H1 (cell line): ENCODE measurements at regions not wholly inside any gene's neighbourhood (a gene's known extent, or its start where the extent isn't known, plus 50 kb on each side); places are given as distances from the start of the nearest gene placed in this dataset.

ENCODE experiments used
- CTCF ChIA-PET: fragments of 300-600 bp; sonication (Branson Sonifier 250); formaldehyde crosslinking; loops from one replicate; lab custom pipeline; 2021; ENCODE audit not compliant: partially characterized antibody; lab: Charles Lee
- POLR2A ChIA-PET: fragments of 300-600 bp; sonication (Branson Sonifier 250); formaldehyde crosslinking; loops from one replicate; lab custom pipeline; 2021; ENCODE audit warnings: inconsistent platforms; ENCODE audit not compliant: partially characterized antibody; lab: Charles Lee
- DNase-seq, 2 experiments: peaks; one replicate each; pipeline versions ENCODE4 v3.0.0 to v3.0.0-alpha.2; 2010 to 2022; ENCODE audit warnings: low spot score in 2 of 2, low read depth in 1 of 2, mixed read lengths in 1 of 2
- FAIRE-seq: peaks from 2 replicates; lab custom pipeline; 2011; peaks lifted over from hg19 to GRCh38; lab: Jason Lieb, UNC
- H2AFZ ChIP-seq: 2 replicates; pipeline ENCODE4 v1.8.1; 2012; ENCODE audit warnings: low read length, inconsistent platforms
- H2AK5ac ChIP-seq: 2 replicates; pipeline ENCODE4 v1.6.1; 2013; ENCODE audit warnings: low read depth, low read length
- H2BK120ac ChIP-seq: replicated peaks from 2 replicates; pipeline ENCODE3; 2013; ENCODE audit warnings: low read depth, low read length, inconsistent platforms
- H2BK12ac ChIP-seq: 2 replicates; pipeline ENCODE4 v1.6.1; 2013; ENCODE audit warnings: low read depth, low read length
- H2BK15ac ChIP-seq: 2 replicates; pipeline ENCODE4 v1.6.1; 2013; ENCODE audit warnings: low read length
- H2BK20ac ChIP-seq: 2 replicates; pipeline ENCODE4 v1.6.1; 2013; ENCODE audit warnings: low read length
- H2BK5ac ChIP-seq: 2 replicates; pipeline ENCODE4 v1.6.1; 2013; ENCODE audit warnings: low read depth, low read length
- H3K14ac ChIP-seq: 2 replicates; pipeline ENCODE4 v1.6.1; 2013; ENCODE audit warnings: inconsistent platforms; ENCODE audit not compliant: insufficient read length
- H3K18ac ChIP-seq: 2 replicates; pipeline ENCODE4 v1.6.1; 2013; ENCODE audit warnings: low read length; ENCODE audit errors: extremely low read depth
- H3K23ac ChIP-seq: 2 replicates; pipeline ENCODE4 v1.6.1; 2013; ENCODE audit warnings: inconsistent platforms; ENCODE audit not compliant: insufficient read length
- H3K23me2 ChIP-seq: 2 replicates; pipeline ENCODE4 v1.6.1; 2013; ENCODE audit warnings: low read depth, low read length
- H3K27ac ChIP-seq: 2 replicates; pipeline ENCODE4 v1.6.1; 2011; ENCODE audit warnings: low read depth, low read length, inconsistent platforms
- H3K27me3 ChIP-seq, 4 experiments: replicated peaks in 1 of 4; 1 replicate in 1 of 4; 2 replicates in 3 of 4; pipeline versions ENCODE4 v1.6.1 to v1.8.1; 2011 to 2013; ENCODE audit warnings: low read length in 3 of 4, mild to moderate bottlenecking in 3 of 4, inconsistent platforms in 2 of 4, mixed read lengths in 2 of 4, moderate library complexity in 1 of 4; ENCODE audit not compliant: control insufficient read depth in 3 of 4, insufficient read depth in 3 of 4; ENCODE audit errors: extremely low read depth in 1 of 4
- H3K36me3 ChIP-seq, 4 experiments: 2 replicates each; pipeline versions ENCODE4 v1.6.1 to v1.8.1; 2011 to 2013; ENCODE audit warnings: mild to moderate bottlenecking in 4 of 4, low read length in 3 of 4, moderate library complexity in 2 of 4, control low read depth in 1 of 4, inconsistent platforms in 1 of 4; ENCODE audit not compliant: insufficient read depth in 4 of 4, control insufficient read depth in 2 of 4
- H3K4ac ChIP-seq: replicated peaks from 2 replicates; pipeline ENCODE3; 2013; ENCODE audit warnings: low read length, low read depth, mixed read lengths, inconsistent platforms; ENCODE audit not compliant: insufficient read length
- H3K4me1 ChIP-seq, 4 experiments: replicated peaks in 1 of 4; 1 replicate in 1 of 4; 2 replicates in 3 of 4; pipeline versions ENCODE4 v1.6.1 to v1.8.1; 2011 to 2013; ENCODE audit warnings: low read length in 3 of 4, inconsistent platforms in 2 of 4, mixed read lengths in 1 of 4; ENCODE audit not compliant: insufficient read depth in 4 of 4, control insufficient read depth in 3 of 4
- H3K4me2 ChIP-seq, 2 experiments: 2 replicates each; pipeline versions ENCODE4 v1.6.1 to v1.8.1; 2011 to 2013; ENCODE audit warnings: low read depth in 2 of 2, low read length in 2 of 2, control low read depth in 1 of 2, inconsistent platforms in 1 of 2, mild to moderate bottlenecking in 1 of 2; ENCODE audit not compliant: insufficient read depth in 1 of 2
- H3K4me3 ChIP-seq, 4 experiments: fragments of 200-600, 300-600 bp in 1 of 4; sonication (generic), shearing (Covaris generic), sonication (Bioruptor Twin) in 1 of 4; 2 replicates each; pipeline versions ENCODE4 v1.5.1 to v1.8.1; 2011 to 2016; ENCODE audit warnings: low read length in 4 of 4, low read depth in 3 of 4, control low read depth in 2 of 4, inconsistent platforms in 2 of 4, mild to moderate bottlenecking in 2 of 4, mixed read lengths in 1 of 4, moderate library complexity in 1 of 4; ENCODE audit not compliant: insufficient read depth in 2 of 4; ENCODE audit errors: extremely low read depth in 1 of 4
- H3K56ac ChIP-seq: replicated peaks from 2 replicates; pipeline ENCODE3; 2013; ENCODE audit warnings: low read depth, mild to moderate bottlenecking, mixed read lengths, low read length, inconsistent platforms; ENCODE audit not compliant: insufficient read length
- H3K79me1 ChIP-seq: 2 replicates; pipeline ENCODE4 v1.6.1; 2013; ENCODE audit warnings: low read depth, low read length, control low read depth
- H3K79me2 ChIP-seq, 2 experiments: 2 replicates each; pipeline versions ENCODE4 v1.6.1 to v1.8.1; 2012 to 2013; ENCODE audit warnings: low read length in 2 of 2, mild to moderate bottlenecking in 2 of 2, inconsistent platforms in 1 of 2; ENCODE audit not compliant: insufficient read depth in 2 of 2, control insufficient read depth in 1 of 2
- H3K9ac ChIP-seq, 4 experiments: replicated peaks in 1 of 4; 1 replicate in 1 of 4; 2 replicates in 3 of 4; pipeline versions ENCODE4 v1.6.1 to v1.8.1; 2011 to 2013; ENCODE audit warnings: low read depth in 3 of 4, low read length in 3 of 4, control low read depth in 2 of 4, mild to moderate bottlenecking in 2 of 4, moderate library complexity in 2 of 4, inconsistent platforms in 1 of 4; ENCODE audit errors: extremely low read depth in 1 of 4
- H3K9me3 ChIP-seq, 2 experiments: 2 replicates each; pipeline versions ENCODE4 v1.6.1 to v1.8.1; 2012 to 2013; ENCODE audit warnings: mild to moderate bottlenecking in 2 of 2, moderate library complexity in 2 of 2, control low read depth in 1 of 2, inconsistent platforms in 1 of 2, low read depth in 1 of 2, low read length in 1 of 2, mixed read lengths in 1 of 2; ENCODE audit not compliant: insufficient read depth in 2 of 2
- H4K20me1 ChIP-seq, 2 experiments: replicated peaks in 1 of 2; 2 replicates each; pipeline versions ENCODE3 to v1.8.1; 2011 to 2013; ENCODE audit warnings: inconsistent platforms in 2 of 2, low read length in 2 of 2, mild to moderate bottlenecking in 1 of 2; ENCODE audit not compliant: insufficient read depth in 2 of 2, control insufficient read depth in 1 of 2
- H4K5ac ChIP-seq: 2 replicates; pipeline ENCODE4 v1.6.1; 2013; ENCODE audit warnings: low read length, low read depth, mixed read lengths, inconsistent platforms; ENCODE audit not compliant: insufficient read length
- H4K8ac ChIP-seq: 2 replicates; pipeline ENCODE4 v1.8.0; 2013; ENCODE audit warnings: mild to moderate bottlenecking, moderate library complexity, low read length, inconsistent platforms; ENCODE audit not compliant: insufficient read depth; ENCODE audit errors: extremely low read depth
- H4K91ac ChIP-seq: replicated peaks from 2 replicates; pipeline ENCODE3; 2013; ENCODE audit warnings: low read length, mixed read lengths, inconsistent platforms; ENCODE audit not compliant: insufficient read length
- CREB1 ChIP-seq: IDR thresholded peaks from 2 replicates; pipeline ENCODE4 v1.6.1; 2012; ENCODE audit warnings: inconsistent platforms
- CTBP2 ChIP-seq: IDR thresholded peaks from 2 replicates; pipeline ENCODE4 v1.7.0; 2011; ENCODE audit warnings: borderline replicate concordance, mild to moderate bottlenecking, moderate library complexity, mixed read lengths, low read length; ENCODE audit not compliant: insufficient read depth, insufficient read length
- EGR1 ChIP-seq: IDR thresholded peaks from 2 replicates; pipeline ENCODE4 v1.6.1; 2011; ENCODE audit warnings: low read depth, low read length, borderline replicate concordance
- NRF1 ChIP-seq: IDR thresholded peaks from 2 replicates; pipeline ENCODE4 v1.6.1; 2011; ENCODE audit warnings: mild to moderate bottlenecking, low read depth, low read length, improper control_type of control experiment
- PHF8 ChIP-seq: fragments of 200-600 bp; sonication (generic); conservative IDR thresholded peaks from 2 replicates; pipeline ENCODE4 v1.7.1; 2012; ENCODE audit warnings: low read depth, mild to moderate bottlenecking, inconsistent platforms, low read length, moderate library complexity
- RNF2 ChIP-seq: fragments of 200-900, 300-1000 bp; sonication (generic); IDR thresholded peaks from 2 replicates; pipeline ENCODE4 v1.7.1; 2016; ENCODE audit warnings: borderline replicate concordance, low read depth, mild to moderate bottlenecking, antibody characterized with exemption, low read length; ENCODE audit not compliant: poor library complexity, severe bottlenecking; ENCODE audit errors: missing control alignments
- SAP30 ChIP-seq: fragments of 300-600 bp; sonication (generic); IDR thresholded peaks from 2 replicates; pipeline ENCODE4 v1.7.1; 2012; ENCODE audit warnings: low read length, moderate library complexity, mild to moderate bottlenecking, inconsistent platforms; ENCODE audit not compliant: insufficient read depth, insufficient replicate concordance
- SP1 ChIP-seq: IDR thresholded peaks from 2 replicates; pipeline ENCODE4 v1.6.1; 2011; ENCODE audit warnings: low read depth, low read length
- WGBS, 2 experiments: shearing (Covaris generic) in 1 of 2; methylation state at CpG; one replicate each; pipeline versions ENCODE4 v1.1.6 to v1.1.7; 2013 to 2015; ENCODE audit warnings: low lambda C conversion rate in 2 of 2, mixed read lengths in 2 of 2, inconsistent platforms in 1 of 2, low coverage in 1 of 2, missing lambda C conversion rate in 1 of 2; ENCODE audit not compliant: insufficient replicate concordance in 2 of 2, insufficient coverage in 1 of 2, insufficient read length in 1 of 2; ENCODE audit errors: extremely low coverage in 1 of 2, missing lambda C conversion rate in 1 of 2; 5-methylcytosine and 5-hydroxymethylcytosine counted together
- TF ChIP-seq, protein P1 (sequence below): IDR thresholded peaks from 2 replicates; pipeline ENCODE4 v1.6.1; 2012; ENCODE audit warnings: inconsistent platforms

- Histone ChIP-seq H4K5ac (no peak overlapping the region), H4K8ac (no peak overlapping the region), H2AFZ (no peak overlapping the region), H3K4ac (no peak overlapping the region), H3K23ac (no peak overlapping the region), H3K36me3 (no peaks in the 10 kb centered on the region), H2BK5ac (no peak overlapping the region), H2BK12ac (no peak overlapping the region), H3K23me2 (no peaks in the 10 kb centered on the region), H3K79me1 (no peaks in the 10 kb centered on the region; the same call in 1 of the 2 replicates), H2BK20ac (no peak overlapping the region), H3K27ac (no peak overlapping the region), H3K27me3 (no peaks in the 10 kb centered on the region), H4K20me1 (no peaks in the 10 kb centered on the region), H3K4me2 (no peak overlapping the region), H3K4me3 (no peak overlapping the region), H3K9ac (no peak overlapping the region), H3K56ac (no peak overlapping the region), H3K79me2 (no peaks in the 10 kb centered on the region), H2BK15ac (no peak overlapping the region), H3K4me1 (no peaks in the 10 kb centered on the region), H2BK120ac (no peak overlapping the region), H3K9me3 (no peaks in the 10 kb centered on the region), H3K18ac (no peak overlapping the region), H4K91ac (no peak overlapping the region), H2AK5ac (no peak overlapping the region), H3K14ac (no peak overlapping the region)
- no peak for DNase-seq
- CTCF ChIA-PET: no interaction called here
- no peak for TF ChIP-seq NRF1
- TF ChIP-seq, protein P1, sequence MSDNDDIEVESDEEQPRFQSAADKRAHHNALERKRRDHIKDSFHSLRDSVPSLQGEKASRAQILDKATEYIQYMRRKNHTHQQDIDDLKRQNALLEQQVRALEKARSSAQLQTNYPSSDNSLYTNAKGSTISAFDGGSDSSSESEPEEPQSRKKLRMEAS: no peak
- TF ChIP-seq EGR1: no peak
- TF ChIP-seq SAP30: no peak
- TF ChIP-seq PHF8: no peak
- no peak for TF ChIP-seq CTBP2
- no peak for TF ChIP-seq SP1
- TF ChIP-seq CREB1: no peak
- no peak for TF ChIP-seq RNF2
- 94% methylated on average over 3 of the region's 3 CpGs; no CpG with 5 or more reads in 1 of the 2 experiments for WGBS, 2 experiments
- POLR2A ChIA-PET: interaction anchor here (0.6 kb wide), 1 partner anchor 211 kb away, joined by 3 read pairs; no protein-coding TSS in a partner anchor
- FAIRE-seq: no peak
These were observed 403.8 kb upstream of the ADAMTS9 start for GRCh38 chr3:65091565-65091964.
